GM18507 (cell line): ENCODE measurements at regions not wholly inside any gene's neighbourhood (a gene's known extent, or its start where the extent isn't known, plus 50 kb on each side); places are given as distances from the start of the nearest gene placed in this dataset.
"Not testable (repeated sequence)": the region's sequence is repeated elsewhere in the genome, so short reads cannot be mapped to it uniquely, and the experiment has no call there.

ENCODE experiments used
- DNase-seq: peaks from one replicate; pipeline ENCODE4 v3.0.0; 2011; ENCODE audit warnings: low read depth; ENCODE audit not compliant: insufficient read length; ENCODE audit errors: extremely low spot score
- FAIRE-seq: peaks from 2 replicates; lab custom pipeline; 2011; peaks lifted over from hg19 to GRCh38; lab: Jason Lieb, UNC

GRCh38 chr9:78127279-78128225, 95.9 kb upstream of the GNAQ start:
- FAIRE-seq (no peak), DNase-seq (no peak)

DNA sequence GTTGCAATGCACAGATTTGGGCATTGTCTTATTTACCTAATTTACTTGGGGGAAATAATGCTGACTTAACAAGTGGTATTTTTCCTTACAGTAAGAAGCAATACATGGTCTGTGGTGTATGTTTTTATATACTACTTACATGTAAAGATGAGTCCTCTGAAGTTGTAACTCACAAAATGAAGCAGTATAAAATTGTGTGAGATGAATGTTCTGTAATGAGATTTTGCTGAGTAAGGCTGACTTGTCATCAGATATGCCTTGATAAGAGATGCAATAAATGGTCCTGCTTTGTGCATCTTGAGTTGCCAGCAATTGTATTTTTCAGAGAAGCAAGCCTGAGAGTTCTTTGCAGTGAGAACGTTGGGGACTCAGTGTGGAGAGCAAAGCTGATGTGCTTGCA, 92.2 kb upstream of the GNAQ start:
- DNase-seq = no peak
- FAIRE-seq = no peak

- FAIRE-seq (no peak), DNase-seq (no peak)
Observed at GRCh38 chr9:78122631-78123030, 91.0 kb upstream of the GNAQ start.

- FAIRE-seq (no peak), DNase-seq (no peak)
Observed at GRCh38 chr9:78121488-78121887, 89.9 kb upstream of the GNAQ start.

GRCh38 chr9:78118742-78119473, 87.3 kb upstream of the GNAQ start:
- FAIRE-seq = peak; percentile 31
- no peak for DNase-seq

- no peak for DNase-seq
- FAIRE-seq = no peak
Observed at GRCh38 chr9:78115073-78115472, 83.5 kb upstream of the GNAQ start.

DNA sequence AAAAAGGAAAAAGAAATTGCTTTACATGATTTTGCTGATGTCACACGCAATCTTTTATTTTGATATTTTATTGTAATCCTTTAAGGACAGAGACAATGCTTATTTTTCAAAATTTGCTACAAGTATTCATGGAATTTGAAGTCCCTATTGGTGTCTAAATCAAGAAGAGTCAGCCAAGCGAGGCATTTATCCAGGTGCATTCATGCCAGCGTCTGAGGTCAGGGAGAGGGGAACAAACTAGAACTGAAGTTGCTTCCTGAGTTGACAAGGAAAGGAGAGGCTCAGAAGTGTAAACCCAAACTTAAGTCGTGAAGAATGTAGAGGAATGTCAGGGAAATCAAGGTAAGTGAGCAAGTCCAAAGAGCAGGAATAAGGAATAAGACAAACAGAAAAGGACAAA, 83.0 kb upstream of the GNAQ start:
- no peak for FAIRE-seq
- DNase-seq = no peak

DNA sequence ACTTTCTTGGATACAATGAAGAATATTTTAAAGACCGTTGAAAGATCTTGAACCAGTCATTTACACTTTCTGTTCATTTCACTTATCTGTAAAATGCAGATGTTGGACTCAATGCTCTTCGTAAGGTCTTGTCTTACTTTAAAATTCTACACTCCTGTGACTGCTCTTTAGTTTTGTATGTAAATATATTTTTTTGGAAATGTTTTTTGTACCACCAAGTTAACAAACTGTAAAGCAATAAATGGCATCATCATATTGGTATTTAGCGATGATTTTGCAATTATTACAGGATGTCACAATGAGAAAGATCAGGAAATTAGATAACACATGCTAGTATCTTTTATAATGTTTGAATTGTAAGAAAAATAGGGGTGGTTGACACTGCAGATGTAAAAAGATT, 80.8 kb upstream of the GNAQ start:
- DNase-seq (no peak), FAIRE-seq (no peak)

- DNase-seq (no peak), FAIRE-seq (no peak)
Observed at GRCh38 chr9:78112004-78112403, 80.4 kb upstream of the GNAQ start.

DNA sequence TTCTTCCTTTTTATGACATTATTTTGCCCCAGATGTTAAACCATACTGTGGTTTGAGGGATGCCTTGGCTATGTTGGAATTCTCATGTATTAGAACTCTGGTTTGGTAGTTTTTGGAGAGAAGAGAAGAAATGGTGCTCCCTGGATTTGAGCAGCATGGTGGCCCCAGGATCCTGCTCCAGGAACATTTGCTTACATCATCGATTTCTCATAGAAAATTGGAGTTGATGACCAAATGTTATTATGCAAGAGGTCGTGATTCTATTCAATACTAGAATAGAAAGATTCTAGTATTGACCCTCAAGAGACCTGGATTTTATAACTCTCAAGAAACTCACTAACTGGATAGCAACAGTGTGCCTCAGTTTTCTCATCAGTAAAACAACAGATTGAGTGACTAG, 77.5 kb upstream of the GNAQ start:
- no peak for FAIRE-seq
- DNase-seq = no peak

DNA sequence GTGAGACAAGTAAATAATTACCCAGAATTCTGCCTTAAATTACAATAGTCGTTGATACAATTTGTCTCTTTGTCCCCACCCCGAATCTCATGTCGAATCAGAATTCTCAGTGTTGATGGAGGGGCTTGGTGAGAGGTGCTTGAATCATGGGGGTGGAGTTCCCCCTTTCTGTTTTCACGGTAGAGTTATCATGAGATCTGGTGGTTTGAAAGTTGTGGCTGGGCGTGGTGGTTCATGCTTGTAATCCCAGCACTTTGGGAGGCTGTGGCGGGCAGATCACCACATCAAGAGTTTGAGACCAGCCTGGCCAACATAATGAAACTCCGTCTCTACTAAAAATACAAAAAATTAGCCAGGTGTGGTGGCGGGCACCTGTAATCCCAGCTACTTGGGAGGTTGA, 75.0 kb upstream of the GNAQ start:
- not testable (repeated sequence) for FAIRE-seq, DNase-seq

DNA sequence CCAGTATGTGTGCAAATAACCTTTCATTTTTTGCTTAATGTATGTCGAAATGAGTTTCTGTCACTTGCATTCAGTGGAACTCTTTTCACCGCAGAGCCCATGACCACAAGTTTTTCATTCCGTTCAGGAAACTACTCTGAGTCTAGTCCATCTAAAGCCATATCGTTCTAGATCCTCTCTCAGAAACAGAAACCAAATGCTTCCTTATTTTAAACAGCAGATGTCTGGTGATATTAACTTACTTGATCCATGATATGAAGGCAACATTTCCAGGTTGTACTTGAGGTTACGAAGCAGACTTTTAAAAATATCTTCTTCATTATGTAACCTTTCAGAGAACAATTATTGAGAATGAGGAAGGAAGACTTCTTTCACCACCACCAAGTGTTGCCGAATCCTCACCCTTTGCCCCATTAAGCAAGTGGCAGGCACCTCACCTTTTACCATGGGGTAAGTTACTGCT, 72.4 kb upstream of the GNAQ start:
- no peak for DNase-seq
- FAIRE-seq = no peak

DNA sequence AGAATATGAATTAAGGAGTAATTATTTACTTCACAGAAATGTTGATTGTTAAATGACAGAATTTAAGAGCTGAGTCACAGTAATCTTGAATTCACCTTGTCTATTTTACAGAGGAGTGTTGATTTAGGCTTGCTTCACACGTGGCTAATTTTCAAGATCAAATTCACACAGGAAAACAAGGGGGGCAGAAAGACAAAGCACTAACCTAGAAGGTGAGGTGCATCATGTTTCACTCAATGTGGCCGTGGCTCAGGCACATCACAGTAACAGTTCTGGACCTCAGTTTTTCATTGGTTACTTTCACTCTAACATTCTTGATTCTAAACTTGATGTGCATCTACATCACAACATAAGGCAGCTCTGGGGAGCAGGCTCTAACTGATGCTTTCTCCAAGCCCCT, 69.6 kb upstream of the GNAQ start:
- DNase-seq (no peak), FAIRE-seq (no peak)

DNA sequence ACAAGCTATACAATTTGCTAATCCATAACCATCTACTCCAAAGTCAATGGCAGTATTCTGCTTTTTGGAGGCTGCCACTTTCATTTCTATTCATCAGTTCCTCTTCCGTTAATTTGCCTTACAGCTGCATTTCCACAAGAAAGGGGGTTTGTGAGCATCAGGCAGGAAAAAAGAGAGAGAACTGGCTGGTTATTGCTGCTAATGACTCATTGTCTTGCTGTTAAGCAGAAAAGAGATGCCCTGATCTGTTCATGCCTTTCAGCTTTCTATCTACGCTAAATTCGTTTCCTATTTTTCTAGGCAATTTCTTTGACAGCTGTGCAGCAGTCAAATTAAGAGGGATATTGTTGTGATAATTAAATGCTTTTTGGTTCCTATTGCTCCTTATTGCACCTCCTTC, 65.9 kb upstream of the GNAQ start:
- DNase-seq = no peak
- no peak for FAIRE-seq

DNA sequence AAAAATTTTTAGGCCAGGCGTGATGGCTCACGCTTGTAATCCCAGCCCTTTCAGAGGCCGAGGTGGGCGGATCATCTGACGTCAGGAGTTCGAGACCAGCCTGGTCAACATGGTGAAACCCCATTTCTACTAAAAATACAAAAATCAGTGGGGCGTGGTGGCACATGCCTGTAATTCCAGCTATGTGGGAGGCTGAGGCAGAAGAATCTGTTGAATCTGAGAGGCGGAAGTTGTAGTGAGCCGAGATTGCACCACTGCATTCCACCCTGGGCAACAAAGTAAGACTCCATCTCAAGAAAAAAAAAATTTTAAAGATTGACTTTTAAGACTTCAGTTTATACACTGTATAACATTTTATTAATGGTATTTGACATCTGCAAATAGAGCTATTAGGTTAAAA, 60.1 kb upstream of the GNAQ start:
- DNase-seq (no peak), FAIRE-seq (no peak)

DNA sequence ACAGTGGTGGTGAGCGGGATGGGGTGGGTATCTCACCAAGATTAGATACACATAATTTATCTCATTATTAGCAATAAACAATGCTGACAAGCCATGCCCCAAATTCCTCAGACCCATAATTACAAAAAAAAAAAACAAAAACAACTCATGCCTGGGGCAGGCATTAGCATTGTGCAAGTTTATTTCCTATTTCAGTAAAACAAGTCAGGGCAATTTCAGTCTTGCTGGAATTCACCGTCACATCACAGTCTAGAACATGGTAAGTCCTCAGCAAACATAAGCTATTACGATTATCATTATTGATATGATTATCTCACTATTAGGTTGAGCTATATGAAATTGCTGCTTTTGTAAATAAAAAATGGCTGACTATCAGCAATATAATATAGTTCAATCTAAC, 57.5 kb upstream of the GNAQ start:
- DNase-seq (no peak), FAIRE-seq (no peak)

DNA sequence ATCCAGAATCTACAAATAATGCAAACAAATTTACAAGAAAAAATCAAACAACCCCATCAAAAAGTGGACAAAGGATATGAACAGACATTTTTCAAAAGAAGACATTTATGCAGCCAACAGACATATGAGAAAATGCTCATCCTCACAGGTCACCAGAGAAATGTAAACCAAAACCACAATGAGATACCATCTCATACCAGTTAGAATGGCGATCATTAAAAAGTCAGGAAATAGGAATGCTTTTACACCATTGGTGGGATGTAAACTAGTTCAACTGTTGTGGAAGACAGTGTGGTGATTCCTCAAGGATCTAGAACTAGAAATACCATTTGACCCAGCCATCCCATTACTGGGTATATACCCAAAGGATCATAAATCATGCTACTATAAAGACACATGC, 56.6 kb upstream of the GNAQ start:
- DNase-seq, FAIRE-seq: not testable (repeated sequence)
